Neural cell (in vitro differentiated cells): ENCODE measurements at regions not wholly inside any gene's neighbourhood (a gene's known extent, or its start where the extent isn't known, plus 50 kb on each side); places are given as distances from the start of the nearest gene placed in this dataset.

Experiments used
- H2AFZ ChIP-seq: fragments of 200-600, 300-800 bp; sonication (generic), shearing (Covaris generic); 2 replicates; pipeline ENCODE4 v1.6.0; 2014; ENCODE audit warnings: low read depth, mild to moderate bottlenecking, antibody characterized with exemption, low read length, moderate library complexity
- H3F3A ChIP-seq: fragments of 200-600 bp; shearing (Covaris generic); 2 replicates; pipeline ENCODE4 v1.6.1; 2016; ENCODE audit warnings: mild to moderate bottlenecking, moderate library complexity, mixed read lengths, antibody characterized with exemption, low read length; ENCODE audit not compliant: insufficient read depth, poor library complexity, severe bottlenecking
- H3K27ac ChIP-seq: fragments of 200-600, 300-800 bp; sonication (generic), shearing (Covaris generic); 2 replicates; pipeline ENCODE4 v1.5.1; 2014; ENCODE audit warnings: mild to moderate bottlenecking, low read length, moderate library complexity
- H3K27me3 ChIP-seq: fragments of 300-800, 200-600 bp; sonication (generic), shearing (Covaris generic); 2 replicates; pipeline ENCODE4 v1.6.0; 2014; ENCODE audit warnings: mild to moderate bottlenecking, low read depth, low read length, moderate library complexity; ENCODE audit not compliant: insufficient read depth
- H3K36me3 ChIP-seq: fragments of 300-800, 200-600 bp; sonication (generic), shearing (Covaris generic); 2 replicates; pipeline ENCODE4 v1.5.1; 2014; ENCODE audit warnings: mild to moderate bottlenecking, antibody characterized with exemption, low read length, moderate library complexity; ENCODE audit not compliant: insufficient read depth
- H3K4me2 ChIP-seq: fragments of 300-800, 200-600 bp; sonication (generic), shearing (Covaris generic); 2 replicates; pipeline ENCODE4 v1.6.0; 2014; ENCODE audit warnings: mild to moderate bottlenecking, low read length
- H3K4me3 ChIP-seq: fragments of 300-800, 200-600 bp; sonication (generic), shearing (Covaris generic); 2 replicates; pipeline ENCODE4 v1.5.1; 2014; ENCODE audit warnings: mild to moderate bottlenecking, low read length, moderate library complexity
- H3K79me2 ChIP-seq: fragments of 200-600 bp; shearing (Covaris generic); replicated peaks from 2 replicates; pipeline ENCODE4 v1.6.0; 2014; ENCODE audit warnings: mild to moderate bottlenecking, low read length, moderate library complexity; ENCODE audit not compliant: insufficient read depth
- H3K9ac ChIP-seq: fragments of 300-800, 200-600 bp; sonication (generic), shearing (Covaris generic); 2 replicates; pipeline ENCODE4 v1.6.1; 2016; ENCODE audit warnings: mild to moderate bottlenecking, low read length, mixed read lengths
- H3K9me2 ChIP-seq: fragments of 200-600 bp; shearing (Covaris generic); 2 replicates; pipeline ENCODE4 v1.6.1; 2016; ENCODE audit warnings: mild to moderate bottlenecking, low read length, mixed read lengths; ENCODE audit not compliant: insufficient read depth
- H3K9me3 ChIP-seq: fragments of 200-600, 300-800 bp; sonication (generic), shearing (Covaris generic); 2 replicates; pipeline ENCODE4 v1.6.1; 2016; ENCODE audit warnings: mild to moderate bottlenecking, mixed run types, low read length, moderate library complexity, mixed read lengths
- H4K20me1 ChIP-seq: fragments of 200-600 bp; shearing (Covaris generic); 2 replicates; pipeline ENCODE4 v1.6.1; 2016; ENCODE audit warnings: mild to moderate bottlenecking, mixed run types; ENCODE audit not compliant: insufficient read depth
- CTCF ChIP-seq: fragments of 450-650 bp; IDR thresholded peaks from 2 replicates; pipeline ENCODE4 v1.5.1; 2014; ENCODE audit warnings: antibody characterized with exemption, mild to moderate bottlenecking, moderate library complexity; ENCODE audit not compliant: poor library complexity, severe bottlenecking
- EP300 ChIP-seq: fragments of 450-650 bp; conservative IDR thresholded peaks from 2 replicates; pipeline ENCODE4 v1.6.1; 2014; ENCODE audit warnings: antibody characterized with exemption, mild to moderate bottlenecking, moderate library complexity; ENCODE audit not compliant: poor library complexity, severe bottlenecking
- EZH2 ChIP-seq: fragments of 200-600, 300-800 bp; shearing (Covaris generic), sonication (generic); IDR thresholded peaks from 2 replicates; pipeline ENCODE4 v1.6.1; 2014; ENCODE audit warnings: antibody characterized with exemption, low read length, borderline replicate concordance, mild to moderate bottlenecking; ENCODE audit not compliant: insufficient read depth, poor library complexity, severe bottlenecking
- MXI1 ChIP-seq: fragments of 450-650 bp; conservative IDR thresholded peaks from 2 replicates; pipeline ENCODE4 v1.6.1; 2014; ENCODE audit warnings: antibody characterized with exemption, mild to moderate bottlenecking; ENCODE audit not compliant: poor library complexity, severe bottlenecking
- POLR2AphosphoS5 ChIP-seq: IDR thresholded peaks from 2 replicates; pipeline ENCODE4 v1.6.1; 2012
- RAD21 ChIP-seq: fragments of 450-650 bp; conservative IDR thresholded peaks from 2 replicates; pipeline ENCODE4 v1.6.1; 2014; ENCODE audit warnings: antibody characterized with exemption, mild to moderate bottlenecking, moderate library complexity
- REST ChIP-seq: IDR thresholded peaks from 2 replicates; pipeline ENCODE4 v1.6.1; 2012; ENCODE audit warnings: borderline replicate concordance
- SMC3 ChIP-seq: fragments of 450-650 bp; conservative IDR thresholded peaks from 2 replicates; pipeline ENCODE4 v1.6.1; 2014; ENCODE audit warnings: antibody characterized with exemption, mild to moderate bottlenecking, moderate library complexity; ENCODE audit not compliant: poor library complexity
- TAF1 ChIP-seq: IDR thresholded peaks from 2 replicates; pipeline ENCODE4 v1.6.1; 2012; ENCODE audit warnings: low read depth

GRCh38 chr2:144798034-144798433 lies 278.1 kb upstream of the ZEB2 start:
- Histone ChIP-seq H4K20me1 (no peaks in the 10 kb centered on the region), H3K4me2 (no peak overlapping the region), H3F3A (no peaks in the 10 kb centered on the region), H3K79me2 (no peaks in the 10 kb centered on the region), H2AFZ (no peak overlapping the region), H3K9me2 (no peaks in the 10 kb centered on the region), H3K27me3 (no peaks in the 10 kb centered on the region), H3K9me3 (no peaks in the 10 kb centered on the region), H3K36me3 (no peaks in the 10 kb centered on the region), H3K9ac (no peak overlapping the region), H3K27ac (no peak overlapping the region), H3K4me3 (no peak overlapping the region)
- no peak for TF ChIP-seq SMC3
- no peak for TF ChIP-seq MXI1
- no peak for TF ChIP-seq POLR2AphosphoS5
- TF ChIP-seq EZH2, result no peak
- TF ChIP-seq CTCF, result no peak
- no peak for TF ChIP-seq EP300

GRCh38 chr2:144796936-144797335 lies 277.0 kb upstream of the ZEB2 start:
- Histone ChIP-seq H3K4me2 (no peak overlapping the region), H3K36me3 (no peaks in the 10 kb centered on the region), H3K4me3 (no peak overlapping the region), H3K27ac (no peak overlapping the region), H3K79me2 (no peaks in the 10 kb centered on the region), H4K20me1 (no peaks in the 10 kb centered on the region), H3K9me2 (no peaks in the 10 kb centered on the region), H3K27me3 (no peaks in the 10 kb centered on the region), H3F3A (no peaks in the 10 kb centered on the region), H3K9ac (no peak overlapping the region), H2AFZ (no peak overlapping the region), H3K9me3 (no peaks in the 10 kb centered on the region)
- no peak for TF ChIP-seq RAD21

GRCh38 chr2:144796164-144796563 lies 276.2 kb upstream of the ZEB2 start:
- no peaks in the 10 kb centered on the region for H3K9me2 ChIP-seq
- H3K9ac ChIP-seq, result no peak overlapping the region

More at GRCh38 chr2:144796164-144796563, 276.2 kb upstream of the ZEB2 start:
- no peaks in the 10 kb centered on the region for H4K20me1 ChIP-seq
- H3K79me2 ChIP-seq, result no peaks in the 10 kb centered on the region
- H2AFZ ChIP-seq, result no peak overlapping the region
- H3K27me3 ChIP-seq, result no peaks in the 10 kb centered on the region
- no peak for TF ChIP-seq SMC3
- TF ChIP-seq EZH2, result no peak
- no peak for TF ChIP-seq REST
- no peak for TF ChIP-seq TAF1
- TF ChIP-seq RAD21, result no peak
- no peak for TF ChIP-seq EP300
- no peak for TF ChIP-seq POLR2AphosphoS5
- no peak for TF ChIP-seq MXI1
- TF ChIP-seq CTCF, result no peak
- no peak overlapping the region for H3K4me2 ChIP-seq
- no peak overlapping the region for H3K27ac ChIP-seq
- H3F3A ChIP-seq, result no peaks in the 10 kb centered on the region
- H3K9me3 ChIP-seq, result no peaks in the 10 kb centered on the region
- H3K4me3 ChIP-seq, result no peak overlapping the region
- H3K36me3 ChIP-seq, result no peaks in the 10 kb centered on the region
